Testis (tissue), 2 donors: ENCODE measurements at regions not wholly inside any gene's neighbourhood (a gene's known extent, or its start where the extent isn't known, plus 50 kb on each side); places are given as distances from the start of the nearest gene placed in this dataset.

Experiments used
- POLR2A ChIP-seq: fragments of 450-650 bp; IDR thresholded peaks from one replicate; pipeline ENCODE4 v1.6.1; 2017; ENCODE audit warnings: antibody characterized with exemption, mild to moderate bottlenecking, moderate library complexity
- TF ChIP-seq, protein P1 (sequence below), 3 experiments: fragments of 450-650 bp in 2 of 3; fragments of 200-600 bp in 1 of 3; sonication (generic) in 1 of 3; IDR thresholded peaks; one replicate each; pipeline ENCODE4 v1.5.1; 2016 to 2019; ENCODE audit warnings: antibody characterized with exemption in 3 of 3, mild to moderate bottlenecking in 2 of 3, moderate library complexity in 1 of 3

DNA sequence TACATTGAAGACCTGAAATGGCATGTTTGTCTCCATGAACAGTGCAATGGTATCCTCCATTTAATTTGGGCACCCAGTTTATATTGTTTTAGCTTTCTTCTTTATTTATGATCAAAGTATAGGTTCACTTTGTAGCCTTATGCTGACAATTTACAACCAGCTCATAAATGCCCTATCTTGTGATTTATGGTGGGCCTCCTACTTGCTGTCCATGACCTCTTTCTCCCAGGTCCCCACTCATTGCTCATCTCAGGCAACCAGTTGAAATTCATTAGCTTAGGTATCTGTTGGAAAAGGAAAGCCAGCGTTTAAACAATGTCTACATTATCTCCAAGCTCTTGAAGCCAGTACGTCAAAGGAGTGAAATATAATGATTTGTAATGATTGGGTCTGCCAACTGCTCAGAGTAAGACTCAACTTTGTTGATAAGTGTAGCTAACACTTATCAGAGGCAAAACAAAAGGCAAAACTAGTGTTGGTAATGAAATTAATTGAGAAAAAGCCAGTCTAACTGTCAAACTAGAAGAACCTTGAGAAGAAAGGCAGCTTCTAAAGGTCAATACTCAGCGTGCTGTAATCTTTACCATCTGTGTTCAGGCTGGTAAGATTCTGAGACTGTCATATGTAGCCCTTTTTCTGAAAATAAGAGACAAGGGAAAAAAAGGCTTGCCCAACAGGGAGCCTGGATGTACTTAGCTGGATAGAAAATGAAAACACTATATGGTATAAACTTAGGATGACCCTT lies 695.9 kb downstream of the EPHA4 start:
- TF ChIP-seq, protein P1, sequence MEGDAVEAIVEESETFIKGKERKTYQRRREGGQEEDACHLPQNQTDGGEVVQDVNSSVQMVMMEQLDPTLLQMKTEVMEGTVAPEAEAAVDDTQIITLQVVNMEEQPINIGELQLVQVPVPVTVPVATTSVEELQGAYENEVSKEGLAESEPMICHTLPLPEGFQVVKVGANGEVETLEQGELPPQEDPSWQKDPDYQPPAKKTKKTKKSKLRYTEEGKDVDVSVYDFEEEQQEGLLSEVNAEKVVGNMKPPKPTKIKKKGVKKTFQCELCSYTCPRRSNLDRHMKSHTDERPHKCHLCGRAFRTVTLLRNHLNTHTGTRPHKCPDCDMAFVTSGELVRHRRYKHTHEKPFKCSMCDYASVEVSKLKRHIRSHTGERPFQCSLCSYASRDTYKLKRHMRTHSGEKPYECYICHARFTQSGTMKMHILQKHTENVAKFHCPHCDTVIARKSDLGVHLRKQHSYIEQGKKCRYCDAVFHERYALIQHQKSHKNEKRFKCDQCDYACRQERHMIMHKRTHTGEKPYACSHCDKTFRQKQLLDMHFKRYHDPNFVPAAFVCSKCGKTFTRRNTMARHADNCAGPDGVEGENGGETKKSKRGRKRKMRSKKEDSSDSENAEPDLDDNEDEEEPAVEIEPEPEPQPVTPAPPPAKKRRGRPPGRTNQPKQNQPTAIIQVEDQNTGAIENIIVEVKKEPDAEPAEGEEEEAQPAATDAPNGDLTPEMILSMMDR (IDR thresholded peaks at IDR 0.05): no peak
- TF ChIP-seq POLR2A: no peak
